ENCODE measurements at regions not wholly inside any gene's neighbourhood (a gene's known extent, or its start where the extent isn't known, plus 50 kb on each side); places are given as distances from the start of the nearest gene placed in this dataset.

DNA sequence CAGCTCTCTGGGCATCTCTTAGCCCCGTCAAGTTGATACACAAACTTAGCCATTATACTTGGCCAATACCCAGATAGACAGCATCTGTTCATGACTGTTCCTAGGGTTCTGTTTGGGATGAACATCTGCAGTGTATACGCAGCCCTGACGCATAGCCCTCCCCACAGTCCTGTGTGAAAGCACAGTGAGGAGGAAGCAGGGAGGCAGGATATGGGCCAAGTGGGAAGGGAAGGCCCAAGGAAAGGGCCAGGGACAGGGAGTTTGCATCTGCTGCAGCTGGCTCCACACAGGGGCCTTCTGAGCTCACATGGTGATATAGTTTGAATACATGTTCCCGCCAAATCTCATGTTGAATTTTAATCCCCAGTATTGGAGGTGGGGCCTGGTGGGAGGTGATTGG is 80.2 kb downstream of the CMPK2 start:
- DNase-seq (ENCODE audit: low spot score), result no peak
- in situ Hi-C loops (cut with MboI; ENCODE audit: low pct_unique_long_range_greater_than_20kb, low sequenced_read_pairs, unreplicated experiment), result no loop called here
- TF ChIP-seq CTCF (IDR thresholded peaks at IDR 0.05; ENCODE audit: extremely low read depth, insufficient read depth, missing control alignments), result no peak

- in situ Hi-C loops (cut with MboI; ENCODE audit: low pct_unique_long_range_greater_than_20kb, low sequenced_read_pairs, unreplicated experiment), result no loop called here
- no peak for TF ChIP-seq CTCF (IDR thresholded peaks at IDR 0.05; ENCODE audit: extremely low read depth, insufficient read depth, missing control alignments)
- no peak for DNase-seq (ENCODE audit: low spot score)
Observed at GRCh38 chr2:6787376-6787775, 78.3 kb downstream of the CMPK2 start.

DNA sequence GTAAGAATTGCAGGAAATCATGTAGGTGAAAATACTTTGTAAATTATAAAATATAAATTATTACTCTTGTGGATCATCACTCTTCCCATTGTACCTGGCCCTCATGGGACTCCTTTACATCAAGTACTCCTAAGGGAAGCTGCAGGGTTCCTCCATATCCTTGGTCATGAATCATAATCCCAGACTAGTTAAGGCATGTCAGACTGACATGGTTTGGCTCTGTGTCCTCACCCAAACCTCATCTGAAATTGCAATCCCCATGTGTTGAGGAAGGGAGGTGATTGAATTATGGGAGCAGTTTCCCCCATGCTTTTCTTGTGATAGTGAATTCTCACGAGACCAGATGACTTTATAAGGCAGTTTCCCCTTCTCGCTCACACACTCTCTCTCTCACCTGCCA is 77.1 kb downstream of the CMPK2 start:
- no peak for TF ChIP-seq CTCF (IDR thresholded peaks at IDR 0.05; ENCODE audit: extremely low read depth, insufficient read depth, missing control alignments)
- DNase-seq (ENCODE audit: low spot score), result no peak
- in situ Hi-C loops (cut with MboI; ENCODE audit: low pct_unique_long_range_greater_than_20kb, low sequenced_read_pairs, unreplicated experiment), result no loop called here

DNA sequence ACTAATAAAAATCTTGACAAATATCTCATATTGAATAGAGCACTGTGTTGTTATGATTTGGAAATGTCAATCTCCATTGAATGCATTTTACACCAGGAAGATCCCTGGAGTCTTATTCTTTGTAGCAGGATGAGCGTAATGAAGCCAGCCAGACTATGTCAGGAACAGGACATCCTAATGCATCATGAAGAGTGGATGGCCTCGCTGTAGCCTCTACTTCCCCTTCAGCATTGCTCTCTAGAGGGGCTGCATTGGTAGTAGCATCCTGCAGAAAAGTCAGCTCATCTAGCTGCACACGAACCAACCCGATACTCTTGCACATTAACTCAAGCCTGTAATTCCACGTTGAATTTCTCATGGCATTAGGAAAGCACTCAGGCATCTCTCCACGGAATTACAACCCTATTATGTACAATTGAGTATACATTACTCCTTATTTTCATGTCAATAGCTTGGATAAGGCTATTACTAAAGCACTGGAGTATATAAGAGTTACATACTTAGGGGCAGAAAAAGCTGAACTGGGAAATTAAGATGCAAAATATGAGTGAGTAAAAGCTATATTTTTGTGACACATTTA is 76.1 kb downstream of the CMPK2 start:
- DNase-seq (ENCODE audit: low spot score), result no peak
- TF ChIP-seq CTCF (IDR thresholded peaks at IDR 0.05; ENCODE audit: extremely low read depth, insufficient read depth, missing control alignments), result no peak
- in situ Hi-C loops (cut with MboI; ENCODE audit: low pct_unique_long_range_greater_than_20kb, low sequenced_read_pairs, unreplicated experiment), result no loop called here

GRCh38 chr2:6791682-6792081 is 74.0 kb downstream of the CMPK2 start:
- no peak for TF ChIP-seq CTCF (IDR thresholded peaks at IDR 0.05; ENCODE audit: extremely low read depth, insufficient read depth, missing control alignments)
- DNase-seq (ENCODE audit: low spot score), result no peak
- in situ Hi-C loops (cut with MboI; ENCODE audit: low pct_unique_long_range_greater_than_20kb, low sequenced_read_pairs, unreplicated experiment), result no loop called here

DNA sequence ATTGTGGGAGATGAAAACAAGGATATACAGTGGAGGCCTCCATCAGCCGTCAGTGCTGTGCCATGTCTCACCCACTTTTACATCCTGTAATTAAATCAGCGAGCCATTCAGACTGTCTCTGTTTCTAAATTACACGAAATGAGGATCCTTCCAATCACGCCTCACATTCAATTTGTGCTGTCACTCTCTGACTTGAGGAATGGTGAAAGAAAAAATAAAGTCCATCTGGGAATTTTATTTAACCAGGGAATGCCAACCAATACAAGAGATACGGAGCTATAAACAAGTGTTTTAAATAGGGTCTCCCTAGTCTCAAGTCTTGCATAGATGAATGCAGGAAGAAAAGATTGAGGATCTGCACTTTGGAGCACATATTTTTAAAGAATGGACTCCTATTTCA is 72.8 kb downstream of the CMPK2 start:
- in situ Hi-C loops (cut with MboI; ENCODE audit: low pct_unique_long_range_greater_than_20kb, low sequenced_read_pairs, unreplicated experiment), result no loop called here
- no peak for TF ChIP-seq CTCF (IDR thresholded peaks at IDR 0.05; ENCODE audit: extremely low read depth, insufficient read depth, missing control alignments)
- no peak for DNase-seq (ENCODE audit: low spot score)

DNA sequence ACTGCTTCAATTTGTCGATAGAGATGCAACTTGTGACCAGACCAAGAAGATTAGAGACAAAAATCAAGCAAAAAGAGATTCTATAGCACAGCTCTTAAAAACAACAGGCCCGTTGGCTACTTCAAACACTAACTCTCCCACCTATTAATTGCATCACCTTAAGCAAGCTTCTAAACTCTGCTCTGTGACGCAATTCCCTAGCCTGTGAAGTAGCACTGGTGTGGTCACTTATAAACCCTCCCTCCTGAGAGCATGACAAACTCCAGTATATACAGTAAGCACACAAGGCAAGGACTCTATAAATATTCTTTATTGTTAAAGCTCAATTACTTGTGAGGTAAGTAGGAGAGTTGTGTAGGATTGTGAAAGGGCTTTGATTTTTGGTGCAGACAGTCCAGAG is 72.3 kb downstream of the CMPK2 start:
- no peak for DNase-seq (ENCODE audit: low spot score)
- no peak for TF ChIP-seq CTCF (IDR thresholded peaks at IDR 0.05; ENCODE audit: extremely low read depth, insufficient read depth, missing control alignments)
- in situ Hi-C loops (cut with MboI; ENCODE audit: low pct_unique_long_range_greater_than_20kb, low sequenced_read_pairs, unreplicated experiment), result no loop called here

Measured in GM13977 (cell line).